HG02981 (cell line): ENCODE measurements at regions not wholly inside any gene's neighbourhood (a gene's known extent, or its start where the extent isn't known, plus 50 kb on each side); places are given as distances from the start of the nearest gene placed in this dataset.
"Not testable (repeated sequence)": the region's sequence is repeated elsewhere in the genome, so short reads cannot be mapped to it uniquely, and the experiment has no call there.

Experiments used
- ATAC-seq: cut with Tn5 transposase; IDR thresholded peaks from one replicate; pipeline ENCODE4 v1.9.1; 2021; ENCODE audit warnings: mild to moderate bottlenecking, moderate library complexity; ENCODE audit not compliant: unreplicated experiment

DNA sequence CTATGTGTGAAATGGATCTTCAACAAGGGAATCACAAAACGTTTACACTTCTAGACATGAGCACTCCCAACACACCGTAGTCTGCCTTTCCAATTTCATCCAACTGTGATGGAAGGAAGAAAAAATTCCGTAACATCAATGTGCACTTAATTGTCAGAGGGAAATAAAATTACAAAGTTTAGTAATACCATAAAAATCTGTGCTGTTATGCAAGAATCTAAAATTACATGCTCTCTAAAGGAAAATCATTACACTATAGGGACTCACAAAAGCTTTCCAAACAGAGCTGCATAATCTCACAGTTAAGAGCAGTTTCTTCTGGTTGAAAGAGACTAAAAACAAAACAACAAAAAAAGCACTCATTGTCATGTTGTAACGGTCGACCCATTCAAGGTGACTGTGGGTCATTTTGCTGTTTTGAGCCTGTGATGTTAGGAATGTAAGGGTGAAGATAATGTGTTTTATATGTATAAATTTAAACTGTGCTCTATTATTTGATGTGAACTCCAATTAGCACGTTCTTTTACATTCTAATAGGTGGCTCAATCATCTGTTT is 698.0 kb downstream of the TDRD15 start:
- no peak for ATAC-seq

DNA sequence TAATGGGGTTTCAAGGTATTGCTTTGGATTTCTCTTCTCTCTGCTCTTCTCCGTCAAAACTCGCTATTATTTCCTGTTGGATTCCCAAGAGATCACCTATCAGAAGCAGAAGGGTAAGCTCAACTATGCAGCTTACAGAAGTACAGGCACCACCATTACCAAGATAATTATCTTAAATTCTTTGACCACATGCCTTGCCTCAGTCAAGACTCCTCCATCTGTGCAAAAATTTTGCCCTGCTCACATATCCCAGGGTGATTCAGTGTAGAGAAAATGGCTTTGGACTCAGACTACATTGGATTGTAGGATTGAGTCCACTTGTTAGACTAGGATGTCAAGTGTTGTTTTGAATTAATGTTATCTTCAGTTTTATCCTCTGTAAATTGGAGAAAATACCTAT is 698.7 kb downstream of the TDRD15 start:
- ATAC-seq = no peak

DNA sequence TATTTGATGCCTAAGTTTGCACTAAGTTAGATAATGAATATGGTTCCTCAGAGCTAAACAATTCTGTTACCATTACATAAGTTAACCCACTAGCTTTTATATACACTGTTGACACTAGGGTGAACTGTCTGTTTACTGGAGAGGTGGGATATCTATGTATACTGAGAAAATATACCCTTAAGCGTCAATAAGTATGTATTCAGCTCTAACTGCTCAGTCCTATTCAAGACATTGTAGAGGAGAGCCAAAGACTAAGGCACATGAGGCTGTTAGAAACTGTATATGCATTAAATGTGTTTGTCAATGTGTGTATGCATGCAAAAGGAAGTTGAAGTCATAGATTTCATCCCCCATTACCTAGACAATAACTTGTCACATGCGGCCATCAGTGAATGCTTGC is 710.0 kb downstream of the TDRD15 start:
- no peak for ATAC-seq

DNA sequence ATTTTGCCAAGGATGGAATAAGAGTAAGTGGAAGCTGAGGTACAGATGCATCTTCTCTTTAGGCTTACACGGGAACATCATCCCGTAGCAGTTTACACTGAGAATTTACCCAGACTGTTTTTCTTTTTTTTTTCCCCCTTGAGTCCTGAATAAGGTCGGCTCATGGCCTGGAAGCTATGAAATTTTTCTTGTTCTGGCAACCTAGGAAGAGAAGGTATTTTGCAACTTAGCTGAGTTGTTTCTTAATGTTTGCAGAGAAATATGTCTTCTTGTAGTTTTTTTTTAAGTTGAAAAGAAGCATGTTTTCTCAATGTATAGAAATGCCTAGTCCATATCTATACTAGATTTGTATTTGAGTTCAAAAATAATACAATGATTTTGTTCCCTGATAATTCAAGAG is 712.5 kb downstream of the TDRD15 start:
- ATAC-seq = no peak

DNA sequence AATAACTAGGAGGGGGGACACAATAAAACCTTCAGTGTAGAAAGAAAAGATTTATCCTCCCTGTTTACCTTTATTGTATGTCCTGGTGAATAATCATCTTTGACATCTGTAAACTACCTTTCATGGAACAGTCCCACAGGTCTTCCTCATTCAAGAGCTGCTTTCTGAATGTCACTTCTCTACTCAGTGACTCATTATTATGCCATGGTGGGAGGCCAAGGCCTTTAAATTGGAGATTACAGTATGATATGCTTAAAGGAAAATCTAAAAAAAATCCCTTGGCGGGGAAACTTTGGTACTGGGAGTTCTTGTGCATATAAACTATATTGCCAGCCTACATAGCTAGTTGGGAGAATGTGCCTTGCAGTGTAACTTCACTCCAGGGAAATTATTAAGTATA is 713.0 kb downstream of the TDRD15 start:
- no peak for ATAC-seq

DNA sequence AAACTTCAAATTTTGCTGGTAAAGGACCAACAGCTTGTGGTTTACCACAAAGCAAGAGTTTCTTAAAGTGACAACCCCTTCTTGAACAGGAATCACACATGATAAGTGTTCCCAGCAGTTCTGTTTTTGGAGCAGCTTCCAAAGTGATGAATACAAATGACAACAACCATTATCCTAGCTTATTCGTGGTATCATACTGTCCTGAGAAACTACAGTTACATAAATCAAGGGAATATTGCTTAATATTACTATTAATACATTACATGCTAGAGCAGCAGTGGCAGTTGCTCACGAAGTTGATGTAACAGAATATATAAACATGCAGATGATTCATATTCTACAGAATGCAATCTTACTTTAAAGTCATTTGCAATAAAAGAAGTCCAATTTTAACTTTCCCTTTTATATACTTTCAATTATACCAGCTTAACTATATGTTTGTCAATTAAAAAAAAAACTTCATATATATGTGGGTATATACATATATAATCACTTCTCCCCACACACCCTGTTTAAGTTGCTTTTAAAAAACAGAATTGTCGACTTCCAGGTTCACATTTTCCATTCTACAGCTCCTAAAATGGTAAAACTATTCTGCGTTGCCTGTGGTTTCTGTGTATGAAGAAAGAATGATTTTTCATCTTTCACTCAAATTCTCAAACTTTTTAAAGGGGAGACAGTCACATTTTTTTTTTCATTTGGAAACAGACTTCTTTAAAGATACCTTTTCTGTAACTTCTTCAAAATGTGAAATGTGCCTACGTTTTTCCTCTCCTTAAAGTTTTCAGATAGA is 713.6 kb downstream of the TDRD15 start:
- no peak for ATAC-seq

DNA sequence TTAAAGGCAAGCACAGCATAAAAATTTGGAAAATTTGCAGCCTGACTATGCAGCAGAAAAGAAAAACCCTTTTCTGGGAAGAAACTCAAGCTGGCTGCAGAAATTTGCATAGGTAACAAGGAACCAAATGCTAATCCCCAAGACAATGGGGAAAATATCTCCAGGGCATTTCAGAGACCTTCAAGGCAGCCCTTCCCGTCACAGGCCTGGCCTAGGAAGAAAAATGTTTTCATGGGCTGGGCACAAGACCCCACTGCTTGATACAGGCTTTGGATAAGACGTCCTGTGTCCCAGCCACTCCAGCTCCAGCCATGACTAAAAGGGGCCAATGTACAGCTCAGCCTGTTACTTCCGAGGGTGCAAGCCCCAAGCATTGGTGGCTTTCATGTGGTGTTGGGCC is 717.6 kb downstream of the TDRD15 start:
- ATAC-seq = no peak

DNA sequence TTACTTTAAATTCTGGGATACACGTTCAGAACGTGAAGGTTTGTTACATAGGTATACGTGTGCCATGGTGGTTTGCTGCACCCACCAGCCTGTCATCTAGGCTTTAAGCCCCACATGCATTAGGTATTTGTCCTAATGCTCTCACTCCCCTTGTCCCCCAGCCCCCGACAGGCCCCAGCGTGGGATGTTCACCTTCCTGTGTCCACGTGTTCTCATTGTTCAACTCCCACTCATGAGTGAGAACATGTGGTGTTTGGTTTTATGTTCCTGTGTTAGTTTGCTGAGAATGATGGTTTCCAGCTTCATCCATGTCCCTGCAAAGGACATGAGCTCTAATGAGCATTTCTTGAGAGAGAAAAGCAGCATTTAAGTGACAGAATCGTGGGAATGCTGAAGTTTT is 726.6 kb downstream of the TDRD15 start:
- not testable (repeated sequence) for ATAC-seq

DNA sequence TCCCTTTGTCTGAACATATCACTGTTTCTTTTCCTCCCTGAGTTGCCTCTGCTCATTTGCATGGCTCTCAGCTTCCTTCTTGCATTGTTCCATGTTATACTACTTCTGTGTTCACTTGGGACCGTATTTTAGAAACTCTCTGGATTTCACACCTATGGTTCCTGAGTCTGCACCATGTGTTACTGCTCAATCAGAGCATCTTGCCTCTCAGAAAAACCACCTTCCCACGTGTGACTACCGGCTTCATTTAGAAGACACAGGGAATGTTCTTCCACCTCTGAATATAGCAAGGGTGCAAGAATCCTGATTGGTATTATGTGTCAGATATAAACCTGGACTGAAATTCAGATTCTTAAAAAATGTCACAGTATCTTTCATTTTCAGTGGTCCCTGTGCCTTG is 731.2 kb downstream of the TDRD15 start:
- ATAC-seq = no peak

DNA sequence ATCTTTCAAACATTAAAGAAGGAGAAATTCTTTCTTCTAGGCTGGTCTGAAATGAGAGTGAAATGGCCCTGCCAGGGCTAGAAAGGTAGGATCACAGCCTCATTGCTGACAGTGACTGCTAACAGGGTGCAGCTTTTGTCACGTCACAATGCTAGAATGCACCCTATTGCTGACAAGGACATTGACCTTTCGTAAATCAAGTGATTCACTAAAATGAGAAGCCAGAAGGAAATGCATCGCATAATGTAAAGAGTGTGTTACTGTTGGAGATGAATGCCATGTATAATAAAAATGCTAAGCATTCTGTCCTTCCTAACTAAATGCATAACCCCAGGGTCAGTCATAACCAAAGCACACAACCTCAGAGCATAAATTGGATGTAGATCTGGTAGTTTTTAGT is 732.9 kb downstream of the TDRD15 start:
- ATAC-seq = no peak

DNA sequence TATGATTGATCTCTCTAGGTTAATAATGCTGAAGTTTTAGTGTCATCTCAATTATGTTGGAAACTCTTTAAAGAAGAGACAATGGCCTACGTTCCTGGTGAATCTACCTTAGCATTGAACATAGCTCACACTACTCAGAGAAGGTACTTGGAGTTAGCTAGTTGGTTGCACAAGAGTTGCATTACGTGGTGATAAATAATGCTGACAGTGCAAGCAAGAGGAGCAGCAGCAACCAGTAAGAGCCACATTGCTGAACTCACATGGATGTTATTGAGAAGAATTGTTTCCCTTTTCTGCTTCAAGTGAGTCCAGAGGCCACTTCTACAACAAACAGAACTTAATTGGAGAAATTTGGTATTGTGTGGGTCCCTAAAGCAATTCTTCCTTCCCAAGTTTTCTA is 737.1 kb downstream of the TDRD15 start:
- ATAC-seq = no peak

DNA sequence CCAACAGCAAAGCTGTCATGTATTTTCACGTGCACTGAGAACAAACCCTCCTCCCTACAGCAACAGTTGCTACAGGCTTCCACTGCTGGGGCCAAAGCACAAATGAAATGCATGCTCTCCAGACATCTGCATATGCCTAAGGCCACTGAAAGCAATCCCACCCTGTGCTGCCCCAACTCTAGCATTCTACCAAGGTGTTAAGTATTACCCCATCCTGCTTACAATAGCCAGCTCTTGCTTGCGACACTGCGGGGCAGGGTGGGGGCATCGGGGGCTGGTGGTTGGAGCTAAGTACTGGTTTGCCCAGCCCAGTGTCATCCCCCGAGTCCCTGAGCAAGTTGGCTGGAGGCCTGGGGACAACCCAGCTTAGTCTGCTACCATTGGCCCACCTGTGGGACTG is 742.5 kb downstream of the TDRD15 start:
- ATAC-seq = no peak

DNA sequence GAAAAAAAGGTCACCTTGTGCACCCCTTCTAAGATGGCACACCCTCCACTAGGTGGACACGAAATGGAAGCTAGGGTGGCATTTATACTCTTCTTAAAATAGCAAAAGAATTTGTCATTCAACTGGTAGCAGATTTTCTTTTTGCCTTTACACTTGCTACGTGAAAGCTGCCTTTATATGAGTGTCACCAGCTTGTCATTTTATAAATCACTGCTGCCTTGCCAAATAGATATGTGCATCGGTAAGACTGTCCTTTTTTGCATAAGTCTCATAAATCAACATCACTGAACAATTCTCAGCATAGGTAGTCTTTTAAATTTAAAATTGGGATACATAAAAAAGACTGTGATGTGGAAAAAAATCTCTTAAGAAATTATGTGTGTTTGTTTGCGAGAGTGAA is 764.1 kb downstream of the TDRD15 start:
- ATAC-seq = no peak

DNA sequence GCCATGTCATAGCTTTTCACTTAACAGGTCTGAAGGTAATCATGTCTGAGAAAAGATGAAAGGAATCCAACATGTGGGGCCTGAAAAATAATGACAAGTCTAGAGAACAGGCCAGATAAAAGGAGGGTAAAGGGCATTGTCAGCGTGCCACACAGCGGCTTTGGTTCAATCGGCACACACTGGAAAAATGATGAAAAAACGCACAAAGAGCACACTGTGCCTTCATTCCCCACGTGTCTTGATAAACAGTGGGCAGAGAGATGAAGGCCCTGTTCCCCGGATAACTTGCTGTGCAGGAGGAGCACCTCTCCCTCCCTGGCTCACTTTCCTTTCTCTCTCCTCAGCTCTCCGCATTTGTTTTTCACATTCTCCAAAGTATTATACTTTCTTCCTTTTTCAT is 766.3 kb downstream of the TDRD15 start:
- ATAC-seq = no peak

DNA sequence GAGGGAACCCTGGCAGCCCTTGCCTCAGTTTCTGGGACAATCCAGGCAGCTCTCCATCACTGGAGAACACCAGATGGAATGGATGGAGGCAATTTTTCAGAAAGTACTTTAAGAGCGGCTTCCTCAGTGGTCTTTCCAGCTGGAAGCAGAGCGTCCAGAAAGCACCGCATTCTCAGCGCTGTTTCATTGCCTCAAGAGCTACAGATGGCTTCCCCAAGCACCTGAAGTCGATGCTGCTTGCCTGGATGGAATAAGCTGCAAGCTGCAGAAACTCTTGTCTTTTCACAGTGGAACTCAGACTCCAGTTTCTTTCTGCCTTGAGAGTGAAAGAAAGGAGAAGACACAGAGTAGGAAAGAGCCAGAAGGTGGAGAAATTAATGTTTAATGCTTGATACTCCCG is 766.9 kb downstream of the TDRD15 start:
- no peak for ATAC-seq

DNA sequence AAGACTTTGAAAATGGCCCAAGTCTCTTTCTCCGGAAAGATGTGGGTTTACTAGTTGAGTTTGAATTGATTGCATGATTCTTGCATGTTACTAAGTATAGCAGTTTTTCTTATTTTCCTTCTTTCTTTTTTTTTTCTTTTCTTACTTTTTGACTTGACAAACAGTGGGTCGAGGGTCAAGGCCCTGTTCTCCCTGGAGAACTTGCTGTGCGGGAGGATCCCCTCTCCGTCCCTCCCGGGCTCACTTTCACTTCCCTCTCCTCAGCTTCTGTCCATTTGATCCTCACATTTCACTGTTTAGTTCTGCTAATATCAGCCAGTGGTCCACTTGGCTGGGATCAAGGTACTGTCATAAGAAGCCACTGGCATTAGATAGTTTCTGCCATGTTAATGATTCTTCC is 767.4 kb downstream of the TDRD15 start:
- no peak for ATAC-seq

DNA sequence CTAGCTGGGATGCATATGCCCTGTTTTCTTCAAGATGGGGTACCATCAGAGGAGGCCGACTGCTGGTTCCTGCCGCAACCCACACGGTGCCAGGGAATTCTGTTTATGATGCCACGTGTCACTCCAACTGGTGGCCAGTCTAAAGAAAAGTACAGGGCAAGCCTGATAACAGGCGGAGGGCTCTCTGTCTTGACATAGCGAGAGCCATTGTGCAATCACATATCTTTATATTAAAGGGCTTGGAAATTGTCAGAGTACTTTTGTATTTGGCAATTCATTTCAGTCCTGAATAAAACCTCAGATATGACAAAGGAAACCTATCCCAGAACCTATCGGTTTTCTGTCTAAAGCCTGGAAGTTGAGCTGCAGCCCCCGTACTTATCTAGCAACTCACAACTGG is 768.4 kb downstream of the TDRD15 start:
- ATAC-seq = no peak

DNA sequence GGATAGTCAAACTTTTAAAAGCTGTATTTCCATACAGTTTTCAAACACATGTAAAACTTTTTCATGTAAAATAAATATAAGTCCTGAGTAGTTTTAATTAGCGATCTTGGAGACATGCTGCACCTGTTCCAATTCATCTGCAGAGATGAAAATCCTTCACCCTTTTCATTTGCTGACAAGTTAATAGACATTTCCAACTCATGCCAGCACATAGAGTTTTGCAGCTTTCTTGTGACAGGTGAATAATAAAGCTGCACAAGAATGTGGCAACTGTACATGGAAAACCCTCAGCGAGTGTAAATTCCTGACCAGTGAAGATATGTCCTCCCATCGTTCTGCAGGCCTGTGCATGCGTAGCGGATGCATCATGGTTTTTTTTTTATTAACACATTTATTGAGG is 771.4 kb downstream of the TDRD15 start:
- no peak for ATAC-seq

DNA sequence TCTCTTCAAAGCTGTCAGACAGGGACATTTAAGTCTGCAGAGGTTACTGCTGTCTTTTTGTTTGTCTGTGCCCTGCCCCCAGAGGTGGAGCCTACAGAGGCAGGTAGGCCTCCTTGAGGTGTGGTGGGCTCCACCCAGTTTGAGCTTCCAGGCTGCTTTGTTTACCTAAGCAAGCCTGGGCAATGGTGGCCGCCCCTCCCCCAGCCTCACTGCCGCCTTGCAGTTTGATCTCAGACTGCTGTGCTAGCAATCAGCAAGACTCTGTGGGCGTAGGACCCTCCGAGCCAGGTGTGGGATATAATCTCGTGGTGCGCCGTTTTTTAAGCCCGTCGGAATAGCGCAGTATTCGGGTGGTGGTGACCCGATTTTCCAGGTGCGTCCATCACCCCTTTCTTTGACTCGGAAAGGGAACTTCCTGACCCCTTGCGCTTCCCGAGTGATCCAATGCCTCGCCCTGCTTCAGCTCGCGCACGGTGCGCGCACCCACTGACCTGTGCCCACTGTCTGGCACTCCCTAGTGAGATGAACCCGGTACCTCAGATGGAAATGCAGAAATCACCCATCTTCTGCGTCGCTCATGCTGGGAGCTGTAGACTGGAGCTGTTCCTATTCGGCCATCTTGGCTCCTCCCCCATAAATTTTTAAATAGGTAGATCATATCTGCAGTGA is 785.1 kb downstream of the TDRD15 start:
- ATAC-seq = not testable (repeated sequence)

DNA sequence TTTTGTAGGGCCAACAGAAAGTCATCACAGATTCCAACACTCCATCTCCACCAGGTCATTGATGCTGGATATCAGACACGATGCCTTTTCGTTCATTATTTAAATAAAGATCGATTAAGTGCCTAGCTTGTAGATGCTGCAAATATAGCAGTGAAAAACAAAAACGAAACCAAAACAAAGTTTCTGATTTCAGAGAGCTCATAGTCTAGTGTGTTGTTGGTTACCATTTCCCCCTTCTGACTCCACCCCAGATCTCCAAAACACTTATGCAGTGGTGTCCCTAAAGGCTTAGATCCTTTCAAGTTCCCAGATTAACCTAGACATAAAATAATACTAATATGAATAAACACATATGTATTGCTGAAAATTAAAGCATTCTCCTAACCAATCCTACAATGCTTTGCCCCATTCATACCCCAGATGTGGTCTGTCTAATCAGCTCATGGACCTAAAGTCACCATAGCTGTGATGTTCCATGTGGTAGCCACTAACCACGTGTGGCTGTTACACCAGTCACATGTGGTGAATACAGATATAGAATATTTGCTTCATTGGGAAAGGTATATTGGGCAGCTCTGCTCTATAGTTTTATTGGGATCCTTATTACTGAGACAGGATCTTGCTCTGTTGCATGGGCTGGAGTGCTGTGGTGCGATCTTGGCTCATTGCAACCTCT is 787.2 kb downstream of the TDRD15 start:
- ATAC-seq = peak; percentile 67

DNA sequence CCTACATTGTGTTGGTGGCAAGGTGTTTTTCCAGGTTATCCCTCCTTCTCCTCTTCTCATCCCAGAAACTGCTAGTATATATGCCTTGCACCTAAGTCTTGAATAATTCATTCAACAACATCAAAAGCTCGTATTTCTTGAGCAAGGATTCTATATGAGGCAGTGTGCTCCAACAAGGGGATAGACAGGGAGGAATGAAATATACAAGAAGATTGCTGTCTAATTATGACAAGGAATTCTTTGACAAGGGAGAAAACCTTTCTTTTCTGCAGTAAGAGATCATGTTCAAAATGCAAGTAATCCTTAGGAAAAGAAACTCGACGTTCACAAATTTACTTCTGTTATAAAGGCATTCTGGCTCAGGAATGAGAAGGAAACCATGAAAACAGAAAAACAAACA is 788.6 kb downstream of the TDRD15 start:
- no peak for ATAC-seq

DNA sequence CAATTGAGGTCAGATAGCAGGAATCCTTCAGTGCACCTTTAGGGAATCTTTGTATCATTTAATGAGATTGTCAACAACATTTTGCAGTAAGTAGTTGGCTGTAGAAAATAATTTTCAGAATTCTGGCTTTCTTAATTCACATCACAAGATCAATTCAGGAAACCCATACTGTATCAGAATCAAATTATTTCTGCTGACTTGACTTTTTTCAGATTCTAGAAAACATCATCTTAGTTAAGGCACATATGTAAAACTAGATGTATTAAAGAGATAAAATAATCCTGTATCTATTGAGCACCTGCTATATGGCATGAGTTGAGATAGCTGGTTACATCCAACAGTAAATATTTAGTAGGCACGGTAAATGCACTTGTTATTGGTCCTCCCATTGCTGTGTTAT is 791.4 kb downstream of the TDRD15 start:
- ATAC-seq = no peak
